HG02981 (cell line): ENCODE measurements at regions not wholly inside any gene's neighbourhood (a gene's known extent, or its start where the extent isn't known, plus 50 kb on each side); places are given as distances from the start of the nearest gene placed in this dataset.

ENCODE experiments used
- ATAC-seq: cut with Tn5 transposase; IDR thresholded peaks from one replicate; pipeline ENCODE4 v1.9.1; 2021; ENCODE audit warnings: mild to moderate bottlenecking, moderate library complexity; ENCODE audit not compliant: unreplicated experiment

- no peak for ATAC-seq
Measured at GRCh38 chr14:101405171-101405883, 156.0 kb upstream of the DIO3 start.

- ATAC-seq, result no peak
Measured at GRCh38 chr14:101406921-101407320, 154.4 kb upstream of the DIO3 start.

GRCh38 chr14:101407328-101407727 is 154.0 kb upstream of the DIO3 start:
- no peak for ATAC-seq

GRCh38 chr14:101408077-101408831 is 153.0 kb upstream of the DIO3 start:
- no peak for ATAC-seq

- ATAC-seq, result no peak
Measured at GRCh38 chr14:101409006-101409543, 152.2 kb upstream of the DIO3 start.

- no peak for ATAC-seq
Measured at GRCh38 chr14:101410126-101410525, 151.2 kb upstream of the DIO3 start.

- no peak for ATAC-seq
Measured at GRCh38 chr14:101411151-101411550, 150.1 kb upstream of the DIO3 start.

GRCh38 chr14:101411779-101412178 is 149.5 kb upstream of the DIO3 start:
- no peak for ATAC-seq

GRCh38 chr14:101412739-101413138 is 148.6 kb upstream of the DIO3 start:
- ATAC-seq, result no peak

- no peak for ATAC-seq
Measured at GRCh38 chr14:101417434-101417833, 143.9 kb upstream of the DIO3 start.

- ATAC-seq, result no peak
Measured at GRCh38 chr14:101418601-101419000, 142.7 kb upstream of the DIO3 start.

- no peak for ATAC-seq
Measured at GRCh38 chr14:101426466-101426865, 134.8 kb upstream of the DIO3 start.

- ATAC-seq, result no peak
Measured at GRCh38 chr14:101428409-101428808, 132.9 kb upstream of the DIO3 start.

- ATAC-seq, result no peak
Measured at GRCh38 chr14:101435546-101435945, 125.7 kb upstream of the DIO3 start.

GRCh38 chr14:101439023-101439422 is 122.3 kb upstream of the DIO3 start:
- no peak for ATAC-seq

- ATAC-seq, result no peak
Measured at GRCh38 chr14:101440496-101440895, 120.8 kb upstream of the DIO3 start.

- no peak for ATAC-seq
Measured at GRCh38 chr14:101441710-101442109, 119.6 kb upstream of the DIO3 start.

- ATAC-seq, result no peak
Measured at GRCh38 chr14:101442451-101442850, 118.8 kb upstream of the DIO3 start.

- ATAC-seq, result no peak
Measured at GRCh38 chr14:101444116-101444515, 117.2 kb upstream of the DIO3 start.

- no peak for ATAC-seq
Measured at GRCh38 chr14:101445278-101445677, 116.0 kb upstream of the DIO3 start.

GRCh38 chr14:101446387-101446969 is 114.8 kb upstream of the DIO3 start:
- no peak for ATAC-seq

GRCh38 chr14:101449114-101449513 is 112.2 kb upstream of the DIO3 start:
- no peak for ATAC-seq
